ENCODE measurements at regions not wholly inside any gene's neighbourhood (a gene's known extent, or its start where the extent isn't known, plus 50 kb on each side); places are given as distances from the start of the nearest gene placed in this dataset.

GRCh38 chr13:38539632-38540031 lies 147.2 kb upstream of the FREM2 start (continued):
- TF ChIP-seq PBX3 (IDR thresholded peaks at IDR 0.05) (no peak), SIN3A (IDR thresholded peaks at IDR 0.05; ENCODE audit: borderline replicate concordance, low read depth, low read length) (no peak), FOXJ3 (CRISPR knock-in tag; IDR thresholded peaks at IDR 0.05) (no peak), MEF2A (IDR thresholded peaks at IDR 0.05; ENCODE audit: borderline replicate concordance, low read depth) (no peak), RCOR1 (IDR thresholded peaks at IDR 0.05; ENCODE audit: low read length) (no peak), EP300 (IDR thresholded peaks at IDR 0.05; ENCODE audit: borderline replicate concordance in 1 of 2, low read depth in 1 of 2, low read length in 1 of 2) (no peak), TAF1 (IDR thresholded peaks at IDR 0.05; ENCODE audit: borderline replicate concordance, low read depth, low read length) (no peak), JUND (IDR thresholded peaks at IDR 0.05) (no peak)
- TF ChIP-seq, protein P1, sequence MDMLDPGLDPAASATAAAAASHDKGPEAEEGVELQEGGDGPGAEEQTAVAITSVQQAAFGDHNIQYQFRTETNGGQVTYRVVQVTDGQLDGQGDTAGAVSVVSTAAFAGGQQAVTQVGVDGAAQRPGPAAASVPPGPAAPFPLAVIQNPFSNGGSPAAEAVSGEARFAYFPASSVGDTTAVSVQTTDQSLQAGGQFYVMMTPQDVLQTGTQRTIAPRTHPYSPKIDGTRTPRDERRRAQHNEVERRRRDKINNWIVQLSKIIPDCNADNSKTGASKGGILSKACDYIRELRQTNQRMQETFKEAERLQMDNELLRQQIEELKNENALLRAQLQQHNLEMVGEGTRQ (IDR thresholded peaks at IDR 0.05; ENCODE audit: borderline replicate concordance, low read depth, low read length): no peak
- TF ChIP-seq, protein P2, sequence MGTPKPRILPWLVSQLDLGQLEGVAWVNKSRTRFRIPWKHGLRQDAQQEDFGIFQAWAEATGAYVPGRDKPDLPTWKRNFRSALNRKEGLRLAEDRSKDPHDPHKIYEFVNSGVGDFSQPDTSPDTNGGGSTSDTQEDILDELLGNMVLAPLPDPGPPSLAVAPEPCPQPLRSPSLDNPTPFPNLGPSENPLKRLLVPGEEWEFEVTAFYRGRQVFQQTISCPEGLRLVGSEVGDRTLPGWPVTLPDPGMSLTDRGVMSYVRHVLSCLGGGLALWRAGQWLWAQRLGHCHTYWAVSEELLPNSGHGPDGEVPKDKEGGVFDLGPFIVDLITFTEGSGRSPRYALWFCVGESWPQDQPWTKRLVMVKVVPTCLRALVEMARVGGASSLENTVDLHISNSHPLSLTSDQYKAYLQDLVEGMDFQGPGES (IDR thresholded peaks at IDR 0.05; ENCODE audit: low read depth, low read length): no peak

DNA sequence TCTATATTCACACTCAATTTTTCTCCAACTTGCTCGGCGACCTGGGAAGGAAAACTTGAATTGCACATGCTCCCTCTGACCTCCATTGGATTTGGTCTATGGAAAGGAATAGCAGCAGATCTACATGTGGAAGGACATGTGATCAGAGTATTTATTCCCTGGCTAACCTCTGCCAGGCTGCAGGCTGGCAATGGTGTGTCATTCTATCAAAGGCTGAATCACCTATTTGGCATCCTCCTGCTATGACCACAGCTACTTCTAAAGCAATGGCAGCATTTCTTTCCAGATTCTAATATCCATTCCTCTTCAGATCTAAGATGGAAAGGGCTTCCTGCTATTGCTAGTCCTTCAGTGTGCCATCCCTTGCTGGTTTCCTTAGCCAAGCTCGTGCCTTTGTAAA lies 144.3 kb upstream of the FREM2 start:
- ChIA-PET POLR2A (no interaction called here), CTCF (no interaction called here)
- Histone ChIP-seq H3K9me3 (no peaks in the 10 kb centered on the region), H3K4me1 (ENCODE audit: control insufficient read depth in 1 of 2, insufficient read depth in 2 of 2, low read depth in 1 of 2, low read length in 1 of 2) (no peaks in the 10 kb centered on the region), H3K9ac (no peak overlapping the region), H4K20me1 (ENCODE audit: insufficient read depth) (no peaks in the 10 kb centered on the region), H3K4me3 (ENCODE audit: low read depth in 2 of 2, low read length in 1 of 2) (no peak overlapping the region), H3K27me3 (ENCODE audit: insufficient read depth) (no peaks in the 10 kb centered on the region), H3K36me3 (replicated peaks in 1 of 2; ENCODE audit: control insufficient read depth in 1 of 2, insufficient read depth in 2 of 2, low read length in 1 of 2) (no peaks in the 10 kb centered on the region), H3K27ac (ENCODE audit: low read depth in 2 of 2, low read length in 1 of 2) (no peak overlapping the region), H3K79me2 (ENCODE audit: insufficient read depth) (no peaks in the 10 kb centered on the region), H3K4me2 (no peak overlapping the region), H3K9me2 (no peaks in the 10 kb centered on the region), H3F3A (replicated peaks; ENCODE audit: insufficient read depth) (no peaks in the 10 kb centered on the region), H2AFZ (ENCODE audit: low read depth) (no peak overlapping the region)
- 29% methylated on average over 3 of the region's 3 CpGs for WGBS (ENCODE audit: low lambda C conversion rate)
- no peak for DNase-seq
- TF ChIP-seq RXRA (IDR thresholded peaks at IDR 0.05; ENCODE audit: borderline replicate concordance, low read depth) (no peak), SMC3 (IDR thresholded peaks at IDR 0.05; ENCODE audit: low read depth, low read length) (no peak), TCF12 (IDR thresholded peaks at IDR 0.05) (no peak), EP300 (IDR thresholded peaks at IDR 0.05; ENCODE audit: borderline replicate concordance in 1 of 2, low read depth in 1 of 2, low read length in 1 of 2) (no peak), TEAD4 (IDR thresholded peaks at IDR 0.05; ENCODE audit: borderline replicate concordance, insufficient read depth) (no peak), NFIC (IDR thresholded peaks at IDR 0.05; ENCODE audit: borderline replicate concordance) (no peak), POLR2AphosphoS5 (IDR thresholded peaks at IDR 0.05; ENCODE audit: low read depth, low read length) (no peak)

All from SK-N-SH (cell line).